NCI-H1694 (cell line): ENCODE measurements at regions not wholly inside any gene's neighbourhood (a gene's known extent, or its start where the extent isn't known, plus 50 kb on each side); places are given as distances from the start of the nearest gene placed in this dataset.

Experiments
- DNase-seq: peaks from one replicate; lab custom pipeline; 2025; lab: John Stamatoyannopoulos, UW

DNA sequence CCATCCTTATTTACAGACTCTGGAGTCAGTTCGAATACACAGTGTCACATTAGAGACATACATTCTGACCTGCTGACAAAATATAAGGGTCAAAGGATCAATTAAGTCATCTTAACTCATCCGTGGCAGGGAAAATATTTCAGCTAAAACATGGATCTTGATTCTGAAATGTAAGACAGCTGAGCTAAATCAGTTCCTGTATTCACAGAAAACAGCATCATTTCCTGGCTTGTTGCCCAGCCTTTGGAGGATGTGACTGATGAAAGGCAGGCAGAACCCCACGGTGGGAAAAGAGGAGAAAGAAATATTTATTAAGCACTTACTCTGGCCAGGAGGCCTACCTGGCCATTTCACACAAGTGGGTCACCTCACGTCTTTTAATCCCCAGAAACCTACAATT, 101.9 kb downstream of the GAS2L3 start:
- peak; percentile 28 for DNase-seq

DNA sequence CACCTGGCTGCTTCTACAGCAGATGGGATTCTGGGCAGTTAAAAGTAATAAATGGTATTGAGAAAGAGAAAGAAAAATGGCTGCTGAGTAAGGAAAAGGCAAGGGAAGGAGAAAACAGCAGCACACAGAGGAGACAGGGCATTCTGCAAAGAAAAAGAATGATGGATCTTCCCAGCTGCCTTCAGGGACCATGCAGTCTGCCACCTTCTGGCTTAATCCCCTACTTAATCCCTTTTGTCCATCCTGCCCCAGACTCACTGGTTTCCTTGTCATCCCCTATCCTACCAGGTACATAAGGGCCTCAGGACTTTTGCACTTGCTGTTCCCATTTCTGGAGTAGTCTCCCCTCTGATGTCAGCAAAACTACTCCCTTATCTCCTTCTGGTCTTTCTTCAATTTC, 107.6 kb downstream of the GAS2L3 start:
- DNase-seq: no peak

DNA sequence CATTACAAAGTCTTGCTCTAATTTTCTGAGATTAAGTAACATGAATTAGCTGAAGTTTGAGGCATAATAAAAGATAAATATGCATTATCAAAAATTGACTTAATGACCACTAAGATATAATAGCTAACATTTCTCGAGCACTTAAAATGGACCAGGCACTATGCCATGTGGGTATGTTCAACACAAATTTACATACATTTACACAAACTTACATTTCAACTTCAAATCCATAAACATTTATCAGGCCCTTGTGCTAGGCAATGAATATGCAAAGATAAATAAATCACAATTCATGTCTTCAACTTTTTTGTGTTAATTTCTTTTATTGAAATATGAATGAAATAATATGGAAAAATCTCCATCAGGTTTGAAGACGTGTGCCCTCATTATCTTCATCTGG, 108.7 kb downstream of the GAS2L3 start:
- DNase-seq: no peak

DNA sequence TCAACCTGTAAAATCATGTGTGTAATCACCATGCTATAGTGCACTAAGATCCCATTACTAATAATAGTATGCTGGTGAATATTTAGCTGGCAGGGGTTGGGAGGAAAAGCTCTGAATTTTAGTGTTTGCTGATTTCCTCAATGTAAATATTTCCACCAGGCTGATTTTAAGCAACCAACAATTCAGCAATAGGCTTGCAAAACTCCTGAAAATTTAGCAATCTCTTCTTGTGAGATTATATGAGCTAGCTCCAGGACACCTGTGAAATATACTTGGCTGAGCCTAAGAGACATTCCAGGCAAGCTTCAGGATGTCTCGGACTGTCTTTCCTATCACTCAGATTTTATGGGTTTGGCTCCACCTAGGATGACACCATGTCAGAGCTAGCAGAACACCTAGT, 106.9 kb upstream of the ANO4 start:
- no peak for DNase-seq

DNA sequence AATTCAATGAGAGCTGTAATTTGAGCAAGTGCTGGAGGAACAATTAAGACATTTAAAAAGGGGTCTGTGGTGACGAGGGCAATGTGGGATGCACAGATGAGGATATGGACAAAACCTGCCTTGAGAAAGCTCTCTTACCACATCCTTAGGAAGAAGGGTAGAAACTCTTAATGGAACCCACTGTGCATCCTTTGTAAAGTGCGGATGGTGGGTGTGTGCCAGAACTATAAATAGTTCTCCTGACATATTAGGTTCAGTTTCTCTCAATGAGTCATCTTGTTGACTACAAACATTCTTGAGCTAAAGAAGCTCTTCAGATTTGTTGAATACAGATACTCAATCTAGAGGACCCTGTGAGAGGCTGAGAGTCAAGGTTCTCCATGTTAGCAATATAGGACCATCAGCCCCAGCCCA, 106.1 kb upstream of the ANO4 start:
- DNase-seq: no peak

DNA sequence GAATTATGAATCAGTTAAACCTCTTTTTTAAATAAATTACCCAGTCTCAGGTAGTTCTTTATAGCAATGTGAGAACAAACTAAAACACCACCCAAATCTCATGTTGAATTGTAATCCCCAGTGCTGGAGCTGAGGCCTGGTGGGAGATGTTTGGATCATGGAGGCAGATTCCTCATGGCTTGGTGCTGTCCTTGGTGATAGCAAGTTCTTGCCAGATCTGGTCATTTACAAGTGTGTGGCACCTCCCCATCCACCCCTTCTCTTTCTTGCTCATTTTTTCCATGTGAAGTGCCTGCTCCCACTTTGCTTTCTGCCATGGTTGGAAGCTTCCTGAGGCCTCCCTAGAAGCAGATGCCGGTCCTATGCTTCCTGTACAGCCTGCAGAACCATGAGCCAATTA, 102.1 kb upstream of the ANO4 start:
- no peak for DNase-seq

DNA sequence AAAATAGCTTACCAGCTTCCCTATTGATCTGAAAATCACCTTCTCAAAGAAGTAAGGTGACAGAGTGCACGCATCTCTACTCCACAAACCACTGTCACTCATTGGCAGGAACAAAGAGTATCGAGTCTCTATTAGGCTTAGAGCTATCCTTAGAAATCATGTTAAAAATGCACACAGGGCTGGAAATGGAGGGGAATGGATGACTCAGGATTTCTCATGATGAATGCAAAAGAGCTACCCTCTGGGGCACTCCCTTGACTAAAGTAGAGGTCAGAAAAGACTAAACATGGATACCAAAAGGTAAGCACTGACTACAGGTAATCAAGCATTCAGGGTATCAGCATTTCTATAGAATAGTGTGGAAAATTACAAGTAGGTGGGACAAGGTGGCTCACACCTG, 96.1 kb upstream of the ANO4 start:
- DNase-seq: no peak

DNA sequence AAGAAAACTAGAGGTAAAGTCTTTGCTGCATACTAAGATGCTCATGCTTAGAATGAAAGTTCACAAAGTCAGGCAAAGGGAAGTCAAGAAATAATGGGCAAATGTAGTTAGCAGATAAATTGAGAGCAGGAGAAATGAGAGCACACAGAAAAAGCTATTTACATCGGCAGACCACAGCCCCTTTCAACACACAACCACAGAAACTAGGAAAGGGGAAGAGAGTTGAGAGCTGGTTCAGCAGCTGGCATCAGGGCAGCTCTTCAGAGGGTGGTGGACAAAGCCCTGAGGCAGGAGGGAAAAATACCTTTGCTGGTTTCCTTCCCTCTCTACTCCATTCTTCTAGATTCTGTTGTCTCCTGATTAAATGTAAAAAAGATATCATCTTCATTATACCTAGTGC, 95.4 kb upstream of the ANO4 start:
- no peak for DNase-seq

DNA sequence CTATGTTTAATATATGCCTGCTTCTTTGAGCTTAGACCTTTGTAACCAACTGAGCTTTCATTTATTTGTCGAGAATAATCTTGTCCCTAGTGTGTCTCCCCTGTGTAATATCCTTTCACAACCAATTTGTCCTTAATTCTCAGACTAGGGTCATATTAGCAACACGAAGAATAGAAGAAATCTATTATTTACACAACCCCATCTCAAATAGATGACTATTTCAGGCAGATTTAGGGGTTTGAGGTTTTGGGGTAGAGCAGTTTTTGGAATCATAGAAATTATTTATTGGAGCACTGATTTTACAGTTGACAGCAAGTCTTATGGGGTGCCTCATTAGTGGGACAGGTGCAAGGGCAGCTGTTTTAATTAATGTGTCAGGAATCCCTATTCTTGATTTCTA, 91.2 kb upstream of the ANO4 start:
- DNase-seq: no peak

DNA sequence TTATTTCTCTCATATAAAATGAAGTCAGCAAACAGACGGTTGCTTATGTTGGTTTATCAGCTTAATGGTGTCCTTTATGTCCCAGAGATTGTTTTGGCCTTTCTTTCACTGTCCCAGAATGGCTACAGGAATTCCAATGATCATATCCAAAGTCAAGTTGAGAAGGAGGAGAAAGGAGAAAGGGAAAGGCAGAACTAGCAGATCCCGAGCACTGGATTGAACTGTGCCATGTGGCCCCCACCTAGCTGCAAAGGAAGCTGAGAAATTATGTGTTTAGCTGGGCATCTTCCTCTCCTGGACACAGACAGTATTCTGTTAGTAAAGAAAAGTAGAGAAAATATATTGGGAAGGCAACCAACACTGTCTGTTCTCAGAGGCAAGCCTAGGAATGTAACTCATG, 90.7 kb upstream of the ANO4 start:
- no peak for DNase-seq

DNA sequence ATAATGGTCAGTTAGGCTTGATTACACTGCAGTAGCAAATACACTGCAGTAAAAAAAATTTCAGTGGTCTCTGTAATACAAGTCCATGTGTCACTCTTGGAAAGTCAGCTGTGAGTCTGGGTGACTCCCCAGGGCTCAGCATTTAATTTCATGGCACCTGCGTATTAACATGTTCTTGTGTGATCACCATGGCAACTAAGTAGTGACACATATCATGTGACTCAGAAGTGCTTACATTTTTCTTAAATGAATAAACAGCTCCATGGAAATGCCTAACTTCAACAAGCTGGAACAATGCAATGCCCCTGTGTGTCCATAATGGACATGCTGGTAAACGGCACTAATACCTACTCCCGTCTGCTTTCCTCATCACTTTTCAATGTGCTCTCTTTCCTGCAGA, 88.5 kb upstream of the ANO4 start:
- DNase-seq: no peak

DNA sequence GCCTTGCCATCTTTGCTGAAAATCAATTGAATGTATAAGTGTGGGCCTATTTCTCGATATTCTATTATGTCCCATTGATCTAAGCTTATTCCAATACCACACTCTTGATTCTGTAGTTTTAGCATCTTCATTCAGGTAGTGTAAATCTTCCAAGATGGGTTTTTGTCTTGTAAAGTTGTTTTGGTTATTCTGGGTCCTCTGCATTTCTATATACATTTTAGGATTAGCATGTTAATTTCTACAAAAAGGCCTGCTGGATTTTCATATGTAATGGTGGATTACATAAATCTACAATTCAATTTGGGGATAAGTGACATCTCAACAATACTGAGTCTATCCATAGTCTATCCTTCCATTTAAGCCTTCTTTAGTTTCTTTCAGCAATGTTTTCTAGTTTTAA, 86.0 kb upstream of the ANO4 start:
- no peak for DNase-seq

DNA sequence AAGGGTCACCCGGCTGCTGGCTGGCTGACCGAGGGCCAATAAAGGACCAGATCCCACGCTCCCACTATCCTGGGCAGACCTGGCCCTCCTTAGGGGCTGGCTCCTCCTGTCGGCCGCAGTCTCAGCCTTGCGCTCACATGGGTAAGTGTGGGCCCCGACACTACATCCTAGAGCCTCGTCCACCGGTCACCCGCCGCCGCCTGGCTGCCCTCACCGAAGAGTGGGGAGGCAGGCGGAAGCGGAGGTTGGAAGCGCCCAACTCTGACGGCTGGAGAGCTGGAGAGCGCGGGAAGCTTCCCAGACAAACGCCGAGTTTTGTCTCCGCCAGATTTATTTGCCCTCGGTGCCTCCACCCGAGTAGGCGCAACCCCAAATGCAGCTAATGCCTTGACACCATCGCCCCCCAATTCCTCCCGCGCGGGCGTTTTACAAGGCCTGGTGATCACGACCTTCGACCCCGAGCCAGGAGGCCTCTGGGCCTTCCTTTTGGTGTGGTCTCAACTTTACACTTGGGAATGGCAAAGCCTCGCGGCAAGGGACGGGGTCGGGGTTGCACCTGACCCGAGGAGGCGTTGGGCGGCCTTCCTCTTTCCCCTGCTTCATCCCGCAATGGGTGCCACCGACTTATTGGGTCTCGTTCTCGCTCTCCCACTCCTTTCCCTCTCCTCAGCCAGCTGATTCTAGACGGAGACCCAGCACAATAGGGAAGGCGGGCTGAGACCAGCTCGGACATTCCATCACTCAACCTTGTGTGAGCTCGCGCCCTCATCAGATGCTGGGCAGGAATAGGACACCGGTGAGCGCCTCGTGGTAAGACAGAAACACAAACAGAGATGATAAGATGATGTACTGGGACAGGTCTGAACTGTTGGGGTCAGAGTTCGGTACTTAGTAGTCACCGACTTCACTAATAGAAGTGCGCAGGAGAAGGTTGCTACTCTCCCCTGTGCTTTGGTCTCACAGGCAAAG, 78.3 kb upstream of the ANO4 start:
- no peak for DNase-seq

DNA sequence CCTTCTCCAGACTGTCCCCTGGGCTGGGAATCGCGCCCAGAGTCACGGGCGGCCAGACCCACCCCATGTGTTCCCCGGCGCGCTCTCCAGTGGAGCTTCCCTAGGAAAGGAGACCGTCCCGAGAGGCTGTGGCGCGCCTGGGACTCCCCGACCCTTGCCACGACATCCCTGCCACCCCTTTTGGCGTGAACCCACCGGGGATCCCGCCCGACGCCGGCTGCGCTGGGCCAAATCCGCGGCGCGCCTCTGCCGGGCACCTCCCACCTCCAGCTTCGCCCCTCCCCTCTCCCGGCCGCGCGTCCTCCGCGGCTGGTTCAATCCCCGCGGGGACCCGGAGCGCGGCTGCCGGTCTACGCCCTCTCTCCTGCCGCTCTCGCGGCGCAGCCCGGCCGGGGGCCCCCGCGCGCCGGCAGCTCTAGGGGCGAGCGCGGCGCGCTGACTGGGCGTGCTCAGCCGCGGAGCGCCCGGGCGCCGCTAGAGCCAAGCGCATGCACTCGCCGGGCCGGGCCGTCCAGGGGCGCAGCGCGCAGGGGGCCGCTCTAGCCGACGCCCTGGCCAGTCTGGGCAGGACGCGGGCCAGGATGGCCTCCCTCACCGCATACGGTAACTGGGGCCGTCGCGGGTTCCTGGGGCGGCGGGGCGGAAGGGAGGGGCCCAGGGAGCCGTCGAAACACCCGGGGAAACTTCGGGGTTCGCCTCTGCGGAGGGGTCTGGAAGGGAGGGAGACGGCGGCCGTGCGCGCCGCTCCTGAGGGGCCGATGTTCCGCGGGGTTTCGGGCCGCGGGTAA, 77.4 kb upstream of the ANO4 start:
- no peak for DNase-seq

DNA sequence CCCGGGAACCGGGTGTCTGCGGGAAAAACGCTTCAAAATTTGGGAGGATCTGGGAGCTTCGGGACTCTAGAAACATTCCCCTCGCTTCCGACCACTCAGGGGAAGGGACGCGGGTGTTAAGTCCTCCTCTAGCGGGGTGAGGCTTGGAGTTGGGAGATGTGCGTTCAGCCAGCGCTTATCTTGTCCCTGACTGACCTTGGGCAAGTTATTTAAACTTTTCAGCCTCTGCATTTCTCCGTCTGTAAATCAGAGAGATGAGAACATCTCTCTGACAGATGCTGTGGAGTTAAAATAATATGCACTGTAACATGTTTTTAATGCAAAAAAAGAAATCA, 76.9 kb upstream of the ANO4 start:
- no peak for DNase-seq

DNA sequence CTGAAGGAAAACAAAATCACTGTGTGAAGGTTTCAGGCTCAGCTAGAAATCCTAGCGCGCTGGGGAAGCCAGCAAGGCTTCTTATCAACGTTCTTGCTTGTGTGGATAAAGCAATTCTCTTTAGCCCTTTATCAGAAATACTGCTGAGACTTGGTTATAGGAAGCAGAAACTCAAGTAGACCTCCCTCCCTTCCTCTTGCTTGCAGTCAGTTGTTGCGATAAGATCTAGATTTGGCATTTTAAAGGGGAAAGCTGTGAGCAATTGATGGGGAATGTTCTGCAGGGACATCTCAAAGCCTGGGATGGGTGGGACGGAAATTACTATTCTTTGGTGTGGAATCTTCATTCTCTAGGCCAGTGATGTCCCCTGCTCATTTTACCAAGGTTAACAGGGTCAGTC, 76.4 kb upstream of the ANO4 start:
- DNase-seq: no peak

DNA sequence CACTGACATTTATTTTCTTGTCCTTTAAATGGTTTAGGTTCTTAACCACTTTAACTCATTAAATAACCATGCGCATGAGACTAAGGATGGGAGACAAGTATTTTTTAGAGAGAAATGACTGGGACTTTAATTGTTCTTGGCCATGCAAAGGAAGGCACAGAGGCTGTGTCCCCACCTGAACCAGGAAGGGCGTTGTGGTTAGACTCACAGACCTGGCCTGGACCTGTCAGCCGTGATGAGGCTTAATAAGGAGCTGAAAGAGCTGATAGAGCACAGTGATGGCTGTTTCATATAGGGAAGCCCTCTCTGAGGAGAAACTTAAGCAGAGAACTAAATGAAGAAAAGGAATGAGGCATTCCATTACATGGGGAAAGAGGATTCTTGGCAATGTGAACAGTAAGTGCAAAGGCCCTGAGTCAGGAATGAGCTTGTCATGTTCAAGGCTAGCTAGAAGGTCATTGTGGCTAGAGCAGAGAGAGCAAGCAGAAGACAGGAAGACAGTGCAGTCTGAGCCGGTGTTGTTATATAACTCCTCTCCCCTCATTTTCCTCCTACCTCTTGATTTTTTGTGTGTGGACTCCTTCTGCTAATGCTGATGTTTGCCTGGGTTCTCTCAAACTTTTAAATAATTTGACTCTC, 74.4 kb upstream of the ANO4 start:
- no peak for DNase-seq

DNA sequence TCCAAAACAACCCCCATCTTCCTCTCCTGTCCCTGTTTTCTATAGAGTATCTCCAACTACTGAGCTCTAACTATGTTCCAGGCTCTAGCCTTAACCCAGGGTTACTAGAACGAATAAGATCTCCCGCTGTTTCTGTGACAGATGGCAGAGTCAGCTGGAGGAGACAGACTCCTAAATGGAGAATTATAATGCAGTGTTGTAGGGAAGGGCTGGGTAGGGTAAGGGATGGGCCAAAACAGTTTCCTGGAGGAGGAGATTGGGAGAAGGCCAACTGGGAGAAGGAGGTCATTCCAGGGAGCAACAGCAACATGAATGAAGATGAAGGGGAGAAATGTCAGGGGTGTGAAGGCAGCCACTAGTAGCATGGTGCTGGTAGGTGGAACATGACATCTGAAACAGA, 73.4 kb upstream of the ANO4 start:
- peak; percentile 84 for DNase-seq

DNA sequence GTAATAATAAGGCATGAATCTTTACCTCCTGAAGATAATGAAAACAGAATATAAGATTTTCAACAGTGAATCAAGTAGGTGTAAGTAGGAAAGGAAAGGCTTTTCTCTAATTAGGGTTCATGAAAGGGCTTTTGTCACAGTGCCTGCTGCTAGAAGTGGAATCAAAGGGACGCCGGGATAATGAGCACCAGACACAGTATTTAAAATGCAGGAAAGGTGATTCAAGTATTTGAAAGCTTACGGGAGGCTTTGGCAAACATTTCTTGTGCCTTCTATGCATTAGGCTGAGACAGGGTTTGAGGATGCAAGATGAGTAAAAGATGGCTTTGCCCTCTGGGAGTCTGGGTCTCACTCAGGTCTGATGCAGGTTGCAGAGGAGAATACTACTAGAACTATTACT, 70.5 kb upstream of the ANO4 start:
- no peak for DNase-seq

DNA sequence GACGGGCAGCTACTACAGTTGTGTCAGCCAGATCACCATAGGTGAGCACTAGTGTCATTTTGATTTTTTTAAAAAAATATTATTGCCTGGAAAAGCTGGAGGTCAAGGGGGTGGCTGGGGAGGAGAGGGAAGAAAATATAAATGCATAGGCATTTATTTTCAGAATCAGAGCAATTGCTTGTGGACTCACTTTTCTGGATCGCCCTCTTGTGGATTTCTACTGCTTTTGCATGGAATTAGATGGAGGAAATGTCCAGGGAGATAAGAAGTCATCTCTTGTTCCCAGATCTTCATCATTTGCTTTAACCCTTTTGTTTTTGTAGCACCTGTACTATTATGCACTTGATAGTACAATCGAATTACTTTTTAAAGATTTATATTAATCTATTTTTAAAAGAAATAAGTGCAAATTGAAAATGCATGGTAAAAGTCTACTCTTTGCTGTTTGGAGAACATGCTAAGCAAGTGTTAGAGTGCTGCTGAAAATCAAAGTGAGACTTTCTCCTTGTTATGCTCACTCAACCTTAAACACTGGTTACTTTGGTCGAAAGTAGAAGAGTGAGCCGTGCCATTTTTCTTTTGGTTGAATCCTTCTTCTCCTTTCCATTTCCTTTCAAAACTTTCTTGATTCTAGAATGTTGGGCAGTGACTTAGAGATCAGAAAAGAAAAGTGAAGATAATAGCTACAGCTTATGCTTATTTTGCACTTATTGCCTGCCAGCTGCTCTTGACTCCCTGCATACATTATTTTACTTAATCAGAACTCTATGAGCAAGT, 60.6 kb upstream of the ANO4 start:
- DNase-seq: peak; percentile 25

DNA sequence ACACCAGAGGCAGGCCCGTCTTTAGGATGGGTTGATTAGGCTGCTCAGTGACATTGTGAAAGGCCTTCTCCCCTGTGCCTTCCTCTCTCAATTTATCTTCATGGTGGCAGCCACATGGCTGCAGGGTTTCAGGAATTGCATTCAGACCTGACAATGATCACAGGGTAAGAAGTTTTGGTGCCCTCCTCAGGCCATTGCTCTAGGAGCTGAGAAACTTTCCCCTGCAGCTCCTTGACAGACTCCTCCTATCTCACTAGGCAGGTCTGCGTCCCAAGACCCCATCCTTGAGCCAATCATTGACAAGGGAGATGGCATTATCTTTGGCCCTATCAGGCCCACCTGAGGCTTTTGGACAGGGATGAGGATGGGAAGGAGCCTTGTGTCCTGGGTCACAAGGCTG, 57.4 kb upstream of the ANO4 start:
- DNase-seq: no peak

DNA sequence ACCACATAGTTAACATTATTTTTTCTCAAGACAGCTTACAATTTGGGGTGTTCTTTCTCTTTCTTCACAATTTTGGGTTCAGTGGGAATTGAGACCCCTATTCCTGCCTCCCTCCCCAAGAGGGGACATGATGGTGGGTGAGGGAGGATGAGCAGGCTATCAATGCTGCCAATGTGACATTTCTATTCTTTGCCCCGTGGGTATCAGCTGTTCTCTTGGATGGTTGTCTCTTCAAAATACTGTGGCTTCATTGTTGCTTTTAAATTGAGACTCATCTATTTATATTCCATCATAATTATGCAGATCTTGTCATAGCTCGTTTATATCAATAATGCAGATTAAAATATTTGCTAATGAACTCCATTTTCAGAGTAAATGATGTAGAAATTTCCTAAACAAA, 56.5 kb upstream of the ANO4 start:
- no peak for DNase-seq
